PC-9 (cell line): ENCODE measurements at regions not wholly inside any gene's neighbourhood (a gene's known extent, or its start where the extent isn't known, plus 50 kb on each side); places are given as distances from the start of the nearest gene placed in this dataset.

Experiments used
- BruUV-seq: library from RNA; stranded (reverse); fragments of 400-500 nt; replicated peaks from 2 replicates; lab custom pipeline; 2021; lab: Mats Ljungman, UMichigan
- CTCF ChIA-PET: fragments of 300-600 bp; sonication (Branson Sonifier 250); formaldehyde crosslinking; loops from one replicate; lab custom pipeline; 2022; ENCODE audit warnings: antibody characterized with exemption; lab: Charles Lee
- POLR2A ChIA-PET: fragments of 300-600 bp; sonication (Branson Sonifier 250); formaldehyde crosslinking; loops from one replicate; lab custom pipeline; 2022; ENCODE audit warnings: antibody characterized with exemption; ENCODE audit not compliant: unreplicated experiment; lab: Charles Lee
- DNase-seq, 2 experiments: peaks; one replicate each; pipeline versions ENCODE4 v3.0.0 to v3.0.0-alpha.2; 2015 to 2022; ENCODE audit warnings: mixed read lengths in 1 of 2
- H2AFZ ChIP-seq: fragments of 200-600 bp; sonication (generic); 2 replicates; pipeline ENCODE4 v1.8.1; 2017; ENCODE audit warnings: antibody characterized with exemption
- H3F3A ChIP-seq: fragments of 200-600 bp; sonication (generic); 2 replicates; pipeline ENCODE4 v1.8.1; 2017; ENCODE audit warnings: antibody characterized with exemption, mild to moderate bottlenecking, low read depth; ENCODE audit not compliant: insufficient read depth
- H3K27ac ChIP-seq: fragments of 200-600 bp; sonication (generic); 2 replicates; pipeline ENCODE4 v1.6.1; 2016; ENCODE audit warnings: mixed run types
- H3K27me3 ChIP-seq: fragments of 200-600 bp; sonication (generic); 2 replicates; pipeline ENCODE4 v1.6.1; 2016; ENCODE audit warnings: low read depth, mixed run types; ENCODE audit not compliant: insufficient read depth
- H3K36me3 ChIP-seq: fragments of 200-600 bp; sonication (generic); 2 replicates; pipeline ENCODE4 v1.6.1; 2016; ENCODE audit warnings: low read depth, mixed run types
- H3K4me1 ChIP-seq: fragments of 200-600 bp; sonication (generic); replicated peaks from 2 replicates; pipeline ENCODE4 v1.6.1; 2016; ENCODE audit warnings: mixed run types; ENCODE audit not compliant: insufficient read depth
- H3K4me2 ChIP-seq: fragments of 200-600 bp; sonication (generic); 2 replicates; pipeline ENCODE4 v1.6.1; 2017; ENCODE audit warnings: mixed run types
- H3K4me3 ChIP-seq: fragments of 200-600 bp; sonication (generic); 2 replicates; pipeline ENCODE4 v1.6.1; 2016; ENCODE audit warnings: mixed run types
- H3K79me2 ChIP-seq: fragments of 200-600 bp; sonication (generic); 2 replicates; pipeline ENCODE4 v1.6.1; 2017; ENCODE audit warnings: low read depth, mixed run types
- H3K9me2 ChIP-seq: fragments of 200-600 bp; sonication (generic); 2 replicates; pipeline ENCODE4 v1.8.1; 2017; ENCODE audit warnings: mild to moderate bottlenecking; ENCODE audit not compliant: insufficient read depth
- H3K9me3 ChIP-seq: fragments of 200-600 bp; sonication (generic); 2 replicates; pipeline ENCODE4 v1.8.1; 2016; ENCODE audit warnings: low read depth; ENCODE audit not compliant: insufficient read depth
- H4K20me1 ChIP-seq: fragments of 200-600 bp; sonication (generic); 2 replicates; pipeline ENCODE4 v1.8.1; 2017; ENCODE audit not compliant: insufficient read depth
- EZH2 ChIP-seq: fragments of 200-600 bp; sonication (generic); IDR thresholded peaks from 2 replicates; pipeline ENCODE4 v1.8.0; 2017; ENCODE audit warnings: antibody characterized with exemption, low read depth
- intact Hi-C: fragments of 100-400 bp; cut with micrococcal nuclease; formaldehyde crosslinking; loops from one replicate; pipeline ENCODE4 v1.10.0; 2022; ENCODE audit not compliant: unreplicated experiment
- TF ChIP-seq, protein P1 (sequence below): fragments of 200-600 bp; sonication (generic); conservative IDR thresholded peaks from 2 replicates; pipeline ENCODE4 v1.6.1; 2017; ENCODE audit warnings: mixed run types, antibody characterized with exemption, mild to moderate bottlenecking, moderate library complexity

DNA sequence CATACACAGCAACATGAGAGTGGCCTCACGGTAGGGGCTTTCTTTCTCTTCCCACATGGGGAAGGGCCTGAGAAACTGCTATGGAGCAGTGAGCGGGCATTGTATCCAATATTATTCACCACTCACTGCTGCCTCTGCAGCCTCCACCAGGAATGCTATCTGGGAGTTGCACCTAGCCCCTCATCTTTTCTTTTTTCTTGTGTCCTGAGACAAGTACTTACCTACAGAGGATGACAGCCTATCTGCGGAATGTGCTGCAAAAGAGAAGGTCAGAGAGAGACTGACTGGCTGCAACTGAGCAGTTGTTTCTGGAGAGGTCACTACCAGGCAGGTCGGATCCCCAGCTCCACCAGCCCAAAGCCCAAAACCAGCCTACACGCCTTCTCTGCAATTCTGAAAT lies 52.1 kb upstream of the HTATIP2 start:
- Histone ChIP-seq H3K79me2 (no peaks in the 10 kb centered on the region), H3K9me2 (no peaks in the 10 kb centered on the region), H3K36me3 (no peaks in the 10 kb centered on the region), H3K9me3 (no peaks in the 10 kb centered on the region), H3F3A (no peaks in the 10 kb centered on the region), H2AFZ (no peak overlapping the region), H3K27ac (no peak overlapping the region), H3K4me1 (no peaks in the 10 kb centered on the region), H3K4me2 (no peak overlapping the region), H3K27me3 (peaks cover 45% of the 10 kb centered on the region), H4K20me1 (no peaks in the 10 kb centered on the region), H3K4me3 (no peak overlapping the region)
- intact Hi-C loops, result no loop called here
- DNase-seq, result no peak
- TF ChIP-seq EZH2, result no peak
- TF ChIP-seq, protein P1, sequence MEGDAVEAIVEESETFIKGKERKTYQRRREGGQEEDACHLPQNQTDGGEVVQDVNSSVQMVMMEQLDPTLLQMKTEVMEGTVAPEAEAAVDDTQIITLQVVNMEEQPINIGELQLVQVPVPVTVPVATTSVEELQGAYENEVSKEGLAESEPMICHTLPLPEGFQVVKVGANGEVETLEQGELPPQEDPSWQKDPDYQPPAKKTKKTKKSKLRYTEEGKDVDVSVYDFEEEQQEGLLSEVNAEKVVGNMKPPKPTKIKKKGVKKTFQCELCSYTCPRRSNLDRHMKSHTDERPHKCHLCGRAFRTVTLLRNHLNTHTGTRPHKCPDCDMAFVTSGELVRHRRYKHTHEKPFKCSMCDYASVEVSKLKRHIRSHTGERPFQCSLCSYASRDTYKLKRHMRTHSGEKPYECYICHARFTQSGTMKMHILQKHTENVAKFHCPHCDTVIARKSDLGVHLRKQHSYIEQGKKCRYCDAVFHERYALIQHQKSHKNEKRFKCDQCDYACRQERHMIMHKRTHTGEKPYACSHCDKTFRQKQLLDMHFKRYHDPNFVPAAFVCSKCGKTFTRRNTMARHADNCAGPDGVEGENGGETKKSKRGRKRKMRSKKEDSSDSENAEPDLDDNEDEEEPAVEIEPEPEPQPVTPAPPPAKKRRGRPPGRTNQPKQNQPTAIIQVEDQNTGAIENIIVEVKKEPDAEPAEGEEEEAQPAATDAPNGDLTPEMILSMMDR, result no peak
- CTCF ChIA-PET, result no interaction called here
- no TSS peak for BruUV-seq
- POLR2A ChIA-PET, result no interaction called here

DNA sequence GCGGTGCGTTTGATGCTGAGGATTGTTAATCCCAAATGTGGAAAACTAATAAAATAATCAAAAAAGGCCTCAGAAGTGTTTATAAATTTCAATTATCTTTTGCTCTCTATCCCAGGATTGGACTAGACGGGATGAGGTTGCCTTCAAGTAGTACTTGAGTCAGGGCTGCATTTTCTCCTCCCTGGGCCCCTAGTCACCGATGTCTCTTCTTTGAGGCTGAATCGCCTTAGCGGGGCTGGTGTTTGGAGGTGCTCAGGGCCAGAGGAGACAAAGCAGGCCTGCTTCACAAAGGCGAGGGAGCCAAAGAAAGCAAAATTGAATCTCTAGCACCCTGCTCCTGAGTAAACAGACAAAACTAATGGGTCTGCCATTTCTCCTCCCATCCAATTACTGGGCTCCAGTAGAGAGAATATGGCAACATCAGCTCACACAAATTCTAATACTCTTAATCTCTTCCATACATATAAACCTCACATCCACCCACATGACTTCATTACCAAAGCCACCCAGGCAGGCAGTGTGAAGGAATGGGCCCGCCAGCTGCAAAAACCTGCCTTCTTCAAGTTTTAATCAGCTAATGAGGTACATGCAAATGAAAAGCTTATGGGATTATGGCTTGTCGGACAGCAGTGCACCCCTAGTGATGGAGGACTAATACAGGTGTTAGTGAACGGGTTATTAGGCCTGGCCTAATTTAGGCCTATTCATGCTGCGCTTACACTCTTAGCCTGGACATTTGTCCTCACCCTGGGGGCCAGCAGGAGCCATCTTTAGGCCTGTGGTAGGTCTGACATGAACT lies 52.7 kb upstream of the HTATIP2 start:
- TF ChIP-seq EZH2, result no peak
- TF ChIP-seq, protein P1, result no peak
- ChIA-PET CTCF (no interaction called here), POLR2A (no interaction called here)
- H3F3A ChIP-seq, result no peaks in the 10 kb centered on the region
- H2AFZ ChIP-seq, result no peak overlapping the region
- H3K9me3 ChIP-seq, result no peaks in the 10 kb centered on the region
- H3K4me3 ChIP-seq, result no peak overlapping the region
- H3K9me2 ChIP-seq, result no peaks in the 10 kb centered on the region
- no peaks in the 10 kb centered on the region for H3K4me1 ChIP-seq
- no peak for DNase-seq
- H3K36me3 ChIP-seq, result no peaks in the 10 kb centered on the region
- no peaks in the 10 kb centered on the region for H3K79me2 ChIP-seq
- H3K27me3 ChIP-seq, result peaks cover 51% of the 10 kb centered on the region
- BruUV-seq, result no TSS peak
- intact Hi-C loops, result no loop called here
- no peaks in the 10 kb centered on the region for H4K20me1 ChIP-seq
- no peak overlapping the region for H3K4me2 ChIP-seq
- H3K27ac ChIP-seq, result no peak overlapping the region

- POLR2A ChIA-PET, result no interaction called here
- H3K4me1 ChIP-seq, result no peaks in the 10 kb centered on the region
- intact Hi-C loops, result no loop called here
- H3K27me3 ChIP-seq, result peaks cover 57% of the 10 kb centered on the region
- H3K9me3 ChIP-seq, result no peaks in the 10 kb centered on the region
- H3F3A ChIP-seq, result no peaks in the 10 kb centered on the region
- no peaks in the 10 kb centered on the region for H3K79me2 ChIP-seq
- TF ChIP-seq, protein P1, result no peak
- DNase-seq, result no peak
- no peak overlapping the region for H3K4me3 ChIP-seq
- no peak overlapping the region for H3K4me2 ChIP-seq
- H3K9me2 ChIP-seq, result no peaks in the 10 kb centered on the region
- no peak overlapping the region for H2AFZ ChIP-seq
- H3K36me3 ChIP-seq, result no peaks in the 10 kb centered on the region
- H3K27ac ChIP-seq, result no peak overlapping the region
- no peaks in the 10 kb centered on the region for H4K20me1 ChIP-seq
- no TSS peak for BruUV-seq
- CTCF ChIA-PET, result no interaction called here
Measured at GRCh38 chr11:20310137-20310536, 53.4 kb upstream of the HTATIP2 start.
